Uterus (tissue), 3 donors: ENCODE measurements at regions not wholly inside any gene's neighbourhood (a gene's known extent, or its start where the extent isn't known, plus 50 kb on each side); places are given as distances from the start of the nearest gene placed in this dataset.

Source experiments
- DNase-seq, 2 donors: peaks; one replicate each; pipeline ENCODE4 v3.0.0-alpha.2; 2019 to 2020
- H3K27ac ChIP-seq, 2 donors: fragments of 200-600 bp; sonication (generic); 1 replicate in 1 of 2; 2 replicates in 1 of 2; pipeline ENCODE4 v1.5.1; 2016 to 2018
- H3K27me3 ChIP-seq, 2 donors: fragments of 200-600 bp; sonication (generic); one replicate each; pipeline ENCODE4 v1.5.1; 2018 to 2019; ENCODE audit warnings: control low read depth in 1 of 2
- H3K36me3 ChIP-seq, 2 donors: fragments of 200-600 bp; sonication (generic); one replicate each; pipeline ENCODE4 v1.5.1; 2019; ENCODE audit warnings: control low read depth in 1 of 2
- H3K4me1 ChIP-seq, 2 donors: fragments of 200-600 bp; sonication (generic); one replicate each; pipeline ENCODE4 v1.5.1; 2018 to 2019; ENCODE audit warnings: control low read depth in 1 of 2
- H3K4me3 ChIP-seq, 2 donors: fragments of 200-600 bp; sonication (generic); 1 replicate in 1 of 2; 2 replicates in 1 of 2; pipeline ENCODE4 v1.5.1; 2018 to 2019; ENCODE audit warnings: mild to moderate bottlenecking in 1 of 2
- H3K9me3 ChIP-seq, 2 donors: fragments of 200-600 bp; sonication (generic); one replicate each; pipeline ENCODE4 v1.5.1; 2019; ENCODE audit warnings: control low read depth in 1 of 2
- POLR2A ChIP-seq, 2 donors: fragments of 450-650 bp; IDR thresholded peaks; one replicate each; pipeline ENCODE4 v1.6.1; 2016; ENCODE audit warnings: antibody characterized with exemption in 2 of 2, mild to moderate bottlenecking in 1 of 2, moderate library complexity in 1 of 2
- intact Hi-C: fragments of 100-400 bp; cut with DNase I; formaldehyde crosslinking; loops from one replicate; pipeline ENCODE4 v1.15.1; 2023; ENCODE audit warnings: low total_unique reads
- TF ChIP-seq, protein P1 (sequence below), 4 experiments: fragments of 200-600 bp in 2 of 4; fragments of 450-650 bp in 2 of 4; sonication (generic) in 2 of 4; IDR thresholded peaks; one replicate each; pipeline ENCODE4 v1.5.1; 2016 to 2019; ENCODE audit warnings: antibody characterized with exemption in 4 of 4, mild to moderate bottlenecking in 2 of 4, moderate library complexity in 1 of 4
- donor health status: DM: yes; HTN: yes; CAD: no.

DNA sequence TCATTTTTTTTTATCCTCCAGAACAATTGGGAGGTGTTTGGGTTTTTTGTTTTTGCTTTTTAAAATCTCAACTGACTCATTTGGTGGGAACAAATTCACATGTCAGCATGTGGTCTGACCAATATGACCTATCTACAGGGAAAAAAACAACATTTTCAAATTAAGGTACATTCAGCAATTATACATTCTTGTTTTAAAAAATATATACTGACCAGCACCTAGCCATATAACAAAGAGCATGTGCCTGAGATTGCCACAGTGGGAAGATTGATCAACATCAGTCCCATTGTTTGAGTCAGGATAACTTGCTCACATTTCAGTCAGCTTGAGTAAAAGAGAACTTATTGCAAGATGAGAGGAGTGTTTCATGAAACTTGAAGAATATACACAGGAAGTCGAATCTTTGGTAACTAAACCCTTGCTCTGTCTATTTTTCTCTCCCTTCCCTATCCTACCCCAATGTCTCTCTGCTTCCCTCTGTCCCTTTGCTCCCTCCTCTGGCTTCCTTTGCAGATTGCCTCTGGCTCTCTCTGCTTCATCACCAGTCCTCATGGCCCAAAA, 163.2 kb upstream of the TAB2 start:
- no peaks in the 10 kb centered on the region for H3K36me3 ChIP-seq
- no peaks in the 10 kb centered on the region for H3K9me3 ChIP-seq
- intact Hi-C loops: no loop called here
- H3K27me3 ChIP-seq: no peaks in the 10 kb centered on the region
- no peaks in the 10 kb centered on the region for H3K4me1 ChIP-seq
- no peak overlapping the region for H3K4me3 ChIP-seq
- H3K27ac ChIP-seq: no peak overlapping the region
- no peak for DNase-seq
- no peak for TF ChIP-seq POLR2A (IDR thresholded peaks at IDR 0.05)
- TF ChIP-seq, protein P1, sequence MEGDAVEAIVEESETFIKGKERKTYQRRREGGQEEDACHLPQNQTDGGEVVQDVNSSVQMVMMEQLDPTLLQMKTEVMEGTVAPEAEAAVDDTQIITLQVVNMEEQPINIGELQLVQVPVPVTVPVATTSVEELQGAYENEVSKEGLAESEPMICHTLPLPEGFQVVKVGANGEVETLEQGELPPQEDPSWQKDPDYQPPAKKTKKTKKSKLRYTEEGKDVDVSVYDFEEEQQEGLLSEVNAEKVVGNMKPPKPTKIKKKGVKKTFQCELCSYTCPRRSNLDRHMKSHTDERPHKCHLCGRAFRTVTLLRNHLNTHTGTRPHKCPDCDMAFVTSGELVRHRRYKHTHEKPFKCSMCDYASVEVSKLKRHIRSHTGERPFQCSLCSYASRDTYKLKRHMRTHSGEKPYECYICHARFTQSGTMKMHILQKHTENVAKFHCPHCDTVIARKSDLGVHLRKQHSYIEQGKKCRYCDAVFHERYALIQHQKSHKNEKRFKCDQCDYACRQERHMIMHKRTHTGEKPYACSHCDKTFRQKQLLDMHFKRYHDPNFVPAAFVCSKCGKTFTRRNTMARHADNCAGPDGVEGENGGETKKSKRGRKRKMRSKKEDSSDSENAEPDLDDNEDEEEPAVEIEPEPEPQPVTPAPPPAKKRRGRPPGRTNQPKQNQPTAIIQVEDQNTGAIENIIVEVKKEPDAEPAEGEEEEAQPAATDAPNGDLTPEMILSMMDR (IDR thresholded peaks at IDR 0.05): no peak

- H3K4me3 ChIP-seq: no peak overlapping the region
- DNase-seq: no peak
- H3K4me1 ChIP-seq: no peaks in the 10 kb centered on the region
- no peak overlapping the region for H3K27ac ChIP-seq
- no peaks in the 10 kb centered on the region for H3K9me3 ChIP-seq
- H3K27me3 ChIP-seq: no peaks in the 10 kb centered on the region
- TF ChIP-seq, protein P1 (IDR thresholded peaks at IDR 0.05): no peak
- TF ChIP-seq POLR2A (IDR thresholded peaks at IDR 0.05): no peak
- intact Hi-C loops: no loop called here
- no peaks in the 10 kb centered on the region for H3K36me3 ChIP-seq
Measured at GRCh38 chr6:149157126-149157525, 160.4 kb upstream of the TAB2 start.

- Histone ChIP-seq H3K36me3 (no peaks in the 10 kb centered on the region), H3K4me3 (no peak overlapping the region), H3K27ac (no peak overlapping the region), H3K9me3 (no peaks in the 10 kb centered on the region), H3K4me1 (no peaks in the 10 kb centered on the region), H3K27me3 (no peaks in the 10 kb centered on the region)
- intact Hi-C loops: no loop called here
- TF ChIP-seq POLR2A (IDR thresholded peaks at IDR 0.05): no peak
- DNase-seq: no peak
Measured at GRCh38 chr6:149158076-149158475, 159.4 kb upstream of the TAB2 start.

- no peaks in the 10 kb centered on the region for H3K4me1 ChIP-seq
- H3K9me3 ChIP-seq: no peaks in the 10 kb centered on the region
- intact Hi-C loops: no loop called here
- no peak overlapping the region for H3K27ac ChIP-seq
- H3K4me3 ChIP-seq: no peak overlapping the region
- H3K36me3 ChIP-seq: no peaks in the 10 kb centered on the region
- DNase-seq: no peak
- no peaks in the 10 kb centered on the region for H3K27me3 ChIP-seq
- TF ChIP-seq, protein P1 (IDR thresholded peaks at IDR 0.05): no peak
- TF ChIP-seq POLR2A (IDR thresholded peaks at IDR 0.05): no peak
Measured at GRCh38 chr6:149160943-149161342, 156.6 kb upstream of the TAB2 start.

GRCh38 chr6:149162924-149163323, 154.6 kb upstream of the TAB2 start:
- Histone ChIP-seq H3K27ac (no peak overlapping the region), H3K4me1 (no peaks in the 10 kb centered on the region), H3K4me3 (no peak overlapping the region), H3K27me3 (no peaks in the 10 kb centered on the region), H3K9me3 (no peaks in the 10 kb centered on the region), H3K36me3 (no peaks in the 10 kb centered on the region)
- no peak for DNase-seq
- TF ChIP-seq POLR2A (IDR thresholded peaks at IDR 0.05): no peak
- TF ChIP-seq, protein P1 (IDR thresholded peaks at IDR 0.05): no peak
- intact Hi-C loops: no loop called here

GRCh38 chr6:149164199-149164750, 153.2 kb upstream of the TAB2 start:
- TF ChIP-seq, protein P1 (IDR thresholded peaks at IDR 0.05): no peak
- no peak for TF ChIP-seq POLR2A (IDR thresholded peaks at IDR 0.05)
- no peaks in the 10 kb centered on the region for H3K36me3 ChIP-seq
- DNase-seq: no peak
- no peaks in the 10 kb centered on the region for H3K9me3 ChIP-seq
- H3K27ac ChIP-seq: no peak overlapping the region
- intact Hi-C loops: no loop called here
- no peaks in the 10 kb centered on the region for H3K27me3 ChIP-seq
- H3K4me1 ChIP-seq: no peaks in the 10 kb centered on the region
- H3K4me3 ChIP-seq: no peak overlapping the region
